Endothelial cell (in vitro differentiated cells): ENCODE measurements at regions not wholly inside any gene's neighbourhood (a gene's known extent, or its start where the extent isn't known, plus 50 kb on each side); places are given as distances from the start of the nearest gene placed in this dataset.

ENCODE experiments used
- DNase-seq: peaks from one replicate; pipeline ENCODE4 v3.0.0; 2021; ENCODE audit warnings: low spot score
- H3K27ac Mint-ChIP-seq: one replicate; pipeline ENCODE4 v1.8.0; 2021; ENCODE audit warnings: mixed read lengths, inconsistent platforms; ENCODE audit not compliant: unreplicated experiment
- H3K27me3 Mint-ChIP-seq: one replicate; pipeline ENCODE4 v1.8.0; 2021; ENCODE audit warnings: mild to moderate bottlenecking, moderate library complexity, mixed read lengths, inconsistent platforms; ENCODE audit not compliant: unreplicated experiment
- H3K36me3 Mint-ChIP-seq: one replicate; pipeline ENCODE4 v1.8.0; 2021; ENCODE audit warnings: mild to moderate bottlenecking, low read depth, mixed read lengths, inconsistent platforms; ENCODE audit not compliant: unreplicated experiment
- H3K4me1 Mint-ChIP-seq: one replicate; pipeline ENCODE4 v1.8.0; 2021; ENCODE audit warnings: mild to moderate bottlenecking, mixed read lengths, inconsistent platforms; ENCODE audit not compliant: unreplicated experiment
- H3K4me3 Mint-ChIP-seq: one replicate; pipeline ENCODE4 v1.8.0; 2021; ENCODE audit warnings: mild to moderate bottlenecking, mixed read lengths, inconsistent platforms; ENCODE audit not compliant: unreplicated experiment
- H3K9me3 Mint-ChIP-seq: one replicate; pipeline ENCODE4 v1.8.0; 2021; ENCODE audit warnings: mixed read lengths, inconsistent platforms; ENCODE audit not compliant: unreplicated experiment
- CTCF ChIP-seq: fragments of 200-600 bp; sonication (generic); IDR thresholded peaks from one replicate; pipeline ENCODE4 v1.5.0; 2021; ENCODE audit warnings: antibody characterized with exemption; ENCODE audit not compliant: unreplicated experiment

- Mint-ChIP-seq H3K27me3 (peaks cover 2% of the 10 kb centered on the region), H3K4me1 (peaks cover 15% of the 10 kb centered on the region), H3K27ac (no peak overlapping the region), H3K9me3 (no peaks in the 10 kb centered on the region), H3K36me3 (no peaks in the 10 kb centered on the region), H3K4me3 (no peak overlapping the region)
- TF ChIP-seq CTCF, result no peak
- DNase-seq, result no peak
Measured at GRCh38 chr1:209341146-209341545, 242.4 kb upstream of the CAMK1G start.

GRCh38 chr1:209341673-209342420 lies 241.7 kb upstream of the CAMK1G start:
- Mint-ChIP-seq H3K4me3 (no peak overlapping the region), H3K27ac (no peak overlapping the region), H3K36me3 (no peaks in the 10 kb centered on the region), H3K9me3 (no peaks in the 10 kb centered on the region), H3K27me3 (peaks cover 2% of the 10 kb centered on the region), H3K4me1 (peaks cover 15% of the 10 kb centered on the region)
- no peak for TF ChIP-seq CTCF
- no peak for DNase-seq

- Mint-ChIP-seq H3K36me3 (no peaks in the 10 kb centered on the region), H3K4me1 (peaks cover 15% of the 10 kb centered on the region), H3K9me3 (no peaks in the 10 kb centered on the region), H3K27ac (no peak overlapping the region), H3K4me3 (no peak overlapping the region), H3K27me3 (peaks cover 2% of the 10 kb centered on the region)
- DNase-seq, result no peak
- no peak for TF ChIP-seq CTCF
Measured at GRCh38 chr1:209342441-209343175, 240.9 kb upstream of the CAMK1G start.

GRCh38 chr1:209343511-209343910 lies 240.0 kb upstream of the CAMK1G start:
- H3K9me3 Mint-ChIP-seq, result no peaks in the 10 kb centered on the region
- peaks cover 2% of the 10 kb centered on the region for H3K27me3 Mint-ChIP-seq

More at GRCh38 chr1:209343511-209343910, 240.0 kb upstream of the CAMK1G start:
- TF ChIP-seq CTCF, result no peak
- no peaks in the 10 kb centered on the region for H3K36me3 Mint-ChIP-seq
- peaks cover 15% of the 10 kb centered on the region for H3K4me1 Mint-ChIP-seq
- no peak for DNase-seq
- no peak overlapping the region for H3K27ac Mint-ChIP-seq
- H3K4me3 Mint-ChIP-seq, result no peak overlapping the region
